ENCODE measurements at regions not wholly inside any gene's neighbourhood (a gene's known extent, or its start where the extent isn't known, plus 50 kb on each side); places are given as distances from the start of the nearest gene placed in this dataset.

DNA sequence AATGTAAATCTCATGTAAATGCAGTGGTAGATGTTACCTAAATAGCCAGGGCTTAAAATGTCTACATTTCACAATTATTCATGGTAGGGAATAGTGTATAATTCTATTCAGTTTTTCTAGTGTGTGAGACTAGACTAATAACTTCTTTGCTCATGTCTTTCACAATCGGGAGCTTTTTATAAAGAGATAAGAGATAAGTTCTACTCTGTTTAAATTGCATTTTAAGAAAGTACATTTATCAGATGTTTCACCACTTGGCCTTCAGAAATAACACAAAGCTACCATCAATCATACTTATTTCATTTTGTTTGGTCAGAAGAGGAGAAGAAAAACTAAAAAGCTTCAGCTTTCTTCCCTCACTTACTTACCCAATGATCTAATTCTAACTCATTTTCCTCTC lies 725.5 kb upstream of the FLRT2 start:
- no peaks in the 10 kb centered on the region for H3K27me3 ChIP-seq (ENCODE audit: control insufficient read depth, insufficient read depth, low read length)
- no peak for DNase-seq (ENCODE audit: low read depth, low spot score)
- CTCF ChIA-PET: no interaction called here
- intact Hi-C loops (cut with micrococcal nuclease; ENCODE audit: unreplicated experiment): no loop called here
- BruUV-seq (replicated peaks): no TSS peak
- H3K9me3 ChIP-seq (ENCODE audit: control insufficient read depth, insufficient read depth, low read depth, low read length): no peaks in the 10 kb centered on the region
- ATAC-seq: no peak
- no peaks in the 10 kb centered on the region for H3K4me1 ChIP-seq (ENCODE audit: control insufficient read depth, insufficient read depth, low read length)
- H3K36me3 ChIP-seq (ENCODE audit: control insufficient read depth, insufficient read depth, low read length): no peaks in the 10 kb centered on the region
- no peak overlapping the region for H3K27ac ChIP-seq (ENCODE audit: low read length)
- in situ Hi-C loops (cut with HindIII; ENCODE audit: low pct_unique_long_range_greater_than_20kb, low sequenced_read_pairs): no loop called here
- H3K4me3 ChIP-seq (ENCODE audit: low read depth in 2 of 2, low read length in 2 of 2): no peak overlapping the region
- POLR2A ChIA-PET: no interaction called here
- TF ChIP-seq SIN3A (IDR thresholded peaks at IDR 0.05; ENCODE audit: borderline replicate concordance, insufficient read depth, low read depth, low read length): no peak
- TF ChIP-seq, protein P1, sequence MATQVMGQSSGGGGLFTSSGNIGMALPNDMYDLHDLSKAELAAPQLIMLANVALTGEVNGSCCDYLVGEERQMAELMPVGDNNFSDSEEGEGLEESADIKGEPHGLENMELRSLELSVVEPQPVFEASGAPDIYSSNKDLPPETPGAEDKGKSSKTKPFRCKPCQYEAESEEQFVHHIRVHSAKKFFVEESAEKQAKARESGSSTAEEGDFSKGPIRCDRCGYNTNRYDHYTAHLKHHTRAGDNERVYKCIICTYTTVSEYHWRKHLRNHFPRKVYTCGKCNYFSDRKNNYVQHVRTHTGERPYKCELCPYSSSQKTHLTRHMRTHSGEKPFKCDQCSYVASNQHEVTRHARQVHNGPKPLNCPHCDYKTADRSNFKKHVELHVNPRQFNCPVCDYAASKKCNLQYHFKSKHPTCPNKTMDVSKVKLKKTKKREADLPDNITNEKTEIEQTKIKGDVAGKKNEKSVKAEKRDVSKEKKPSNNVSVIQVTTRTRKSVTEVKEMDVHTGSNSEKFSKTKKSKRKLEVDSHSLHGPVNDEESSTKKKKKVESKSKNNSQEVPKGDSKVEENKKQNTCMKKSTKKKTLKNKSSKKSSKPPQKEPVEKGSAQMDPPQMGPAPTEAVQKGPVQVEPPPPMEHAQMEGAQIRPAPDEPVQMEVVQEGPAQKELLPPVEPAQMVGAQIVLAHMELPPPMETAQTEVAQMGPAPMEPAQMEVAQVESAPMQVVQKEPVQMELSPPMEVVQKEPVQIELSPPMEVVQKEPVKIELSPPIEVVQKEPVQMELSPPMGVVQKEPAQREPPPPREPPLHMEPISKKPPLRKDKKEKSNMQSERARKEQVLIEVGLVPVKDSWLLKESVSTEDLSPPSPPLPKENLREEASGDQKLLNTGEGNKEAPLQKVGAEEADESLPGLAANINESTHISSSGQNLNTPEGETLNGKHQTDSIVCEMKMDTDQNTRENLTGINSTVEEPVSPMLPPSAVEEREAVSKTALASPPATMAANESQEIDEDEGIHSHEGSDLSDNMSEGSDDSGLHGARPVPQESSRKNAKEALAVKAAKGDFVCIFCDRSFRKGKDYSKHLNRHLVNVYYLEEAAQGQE (IDR thresholded peaks at IDR 0.05; ENCODE audit: insufficient read depth in 1 of 2, low read depth in 2 of 2, low read length in 1 of 2): no peak
- no peak for TF ChIP-seq POLR2AphosphoS5 (IDR thresholded peaks at IDR 0.05; ENCODE audit: low read depth, low read length)
- TF ChIP-seq TCF7L2 (IDR thresholded peaks at IDR 0.05; ENCODE audit: low read depth, low read length): no peak
- TF ChIP-seq, protein P2, sequence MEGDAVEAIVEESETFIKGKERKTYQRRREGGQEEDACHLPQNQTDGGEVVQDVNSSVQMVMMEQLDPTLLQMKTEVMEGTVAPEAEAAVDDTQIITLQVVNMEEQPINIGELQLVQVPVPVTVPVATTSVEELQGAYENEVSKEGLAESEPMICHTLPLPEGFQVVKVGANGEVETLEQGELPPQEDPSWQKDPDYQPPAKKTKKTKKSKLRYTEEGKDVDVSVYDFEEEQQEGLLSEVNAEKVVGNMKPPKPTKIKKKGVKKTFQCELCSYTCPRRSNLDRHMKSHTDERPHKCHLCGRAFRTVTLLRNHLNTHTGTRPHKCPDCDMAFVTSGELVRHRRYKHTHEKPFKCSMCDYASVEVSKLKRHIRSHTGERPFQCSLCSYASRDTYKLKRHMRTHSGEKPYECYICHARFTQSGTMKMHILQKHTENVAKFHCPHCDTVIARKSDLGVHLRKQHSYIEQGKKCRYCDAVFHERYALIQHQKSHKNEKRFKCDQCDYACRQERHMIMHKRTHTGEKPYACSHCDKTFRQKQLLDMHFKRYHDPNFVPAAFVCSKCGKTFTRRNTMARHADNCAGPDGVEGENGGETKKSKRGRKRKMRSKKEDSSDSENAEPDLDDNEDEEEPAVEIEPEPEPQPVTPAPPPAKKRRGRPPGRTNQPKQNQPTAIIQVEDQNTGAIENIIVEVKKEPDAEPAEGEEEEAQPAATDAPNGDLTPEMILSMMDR (IDR thresholded peaks at IDR 0.05): no peak

DNA sequence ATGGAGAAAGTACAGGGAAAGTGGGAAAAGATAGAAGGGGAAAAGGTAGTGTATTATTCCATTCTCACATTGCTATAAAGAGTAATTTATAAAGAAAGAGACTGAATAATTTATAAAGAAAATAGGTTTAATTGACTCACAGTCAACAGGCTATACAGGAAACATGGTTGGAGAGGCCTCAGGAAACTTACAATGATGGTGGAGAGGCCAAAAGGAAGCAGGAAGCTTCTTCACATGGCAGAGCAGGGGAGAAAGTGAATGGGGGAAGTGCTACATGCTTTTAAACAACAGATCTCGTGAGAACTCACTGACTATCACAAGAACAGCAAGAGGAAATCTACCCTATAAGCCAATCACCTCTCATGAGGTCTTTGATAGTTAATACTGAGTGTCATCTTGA lies 725.0 kb upstream of the FLRT2 start:
- H3K4me3 ChIP-seq (ENCODE audit: low read depth in 2 of 2, low read length in 2 of 2): no peak overlapping the region
- H3K27ac ChIP-seq (ENCODE audit: low read length): no peak overlapping the region
- DNase-seq (ENCODE audit: low read depth, low spot score) (no peak), ATAC-seq (no peak)
- H3K27me3 ChIP-seq (ENCODE audit: control insufficient read depth, insufficient read depth, low read length): no peaks in the 10 kb centered on the region
- POLR2A ChIA-PET: no interaction called here
- no TSS peak for BruUV-seq (replicated peaks)
- in situ Hi-C loops (cut with HindIII; ENCODE audit: low pct_unique_long_range_greater_than_20kb, low sequenced_read_pairs): no loop called here
- H3K36me3 ChIP-seq (ENCODE audit: control insufficient read depth, insufficient read depth, low read length): no peaks in the 10 kb centered on the region
- TF ChIP-seq TCF7L2 (IDR thresholded peaks at IDR 0.05; ENCODE audit: low read depth, low read length) (no peak), POLR2AphosphoS5 (IDR thresholded peaks at IDR 0.05; ENCODE audit: low read depth, low read length) (no peak), SIN3A (IDR thresholded peaks at IDR 0.05; ENCODE audit: borderline replicate concordance, insufficient read depth, low read depth, low read length) (no peak)
- TF ChIP-seq, protein P2 (IDR thresholded peaks at IDR 0.05): no peak
- TF ChIP-seq, protein P1 (IDR thresholded peaks at IDR 0.05; ENCODE audit: insufficient read depth in 1 of 2, low read depth in 2 of 2, low read length in 1 of 2): no peak
- CTCF ChIA-PET: no interaction called here
- intact Hi-C loops (cut with micrococcal nuclease; ENCODE audit: unreplicated experiment): no loop called here
- H3K4me1 ChIP-seq (ENCODE audit: control insufficient read depth, insufficient read depth, low read length): no peaks in the 10 kb centered on the region
- no peaks in the 10 kb centered on the region for H3K9me3 ChIP-seq (ENCODE audit: control insufficient read depth, insufficient read depth, low read depth, low read length)
